HUES48 (cell line): ENCODE measurements at regions not wholly inside any gene's neighbourhood (a gene's known extent, or its start where the extent isn't known, plus 50 kb on each side); places are given as distances from the start of the nearest gene placed in this dataset.
"Not testable (repeated sequence)": the region's sequence is repeated elsewhere in the genome, so short reads cannot be mapped to it uniquely, and the experiment has no call there.

Experiments
- H3K27ac ChIP-seq: one replicate; pipeline ENCODE4 v1.7.0; 2013; ENCODE audit warnings: low read depth, low read length, inconsistent platforms
- H3K27me3 ChIP-seq: 2 replicates; pipeline ENCODE4 v1.6.1; 2013; ENCODE audit warnings: mild to moderate bottlenecking, low read length; ENCODE audit not compliant: control insufficient read depth, insufficient read depth
- H3K36me3 ChIP-seq: 2 replicates; pipeline ENCODE4 v1.6.1; 2013; ENCODE audit warnings: low read length; ENCODE audit not compliant: control insufficient read depth, insufficient read depth
- H3K4me1 ChIP-seq: 2 replicates; pipeline ENCODE4 v1.6.1; 2013; ENCODE audit warnings: mild to moderate bottlenecking, low read length; ENCODE audit not compliant: control insufficient read depth, insufficient read depth
- H3K4me3 ChIP-seq: 2 replicates; pipeline ENCODE4 v1.5.1; 2013; ENCODE audit warnings: mild to moderate bottlenecking, low read depth, low read length
- H3K9ac ChIP-seq: 2 replicates; pipeline ENCODE4 v1.6.1; 2013; ENCODE audit warnings: mild to moderate bottlenecking, low read depth, low read length, moderate library complexity
- H3K9me3 ChIP-seq: 2 replicates; pipeline ENCODE4 v1.6.1; 2013; ENCODE audit warnings: low read length; ENCODE audit not compliant: control insufficient read depth, insufficient read depth

DNA sequence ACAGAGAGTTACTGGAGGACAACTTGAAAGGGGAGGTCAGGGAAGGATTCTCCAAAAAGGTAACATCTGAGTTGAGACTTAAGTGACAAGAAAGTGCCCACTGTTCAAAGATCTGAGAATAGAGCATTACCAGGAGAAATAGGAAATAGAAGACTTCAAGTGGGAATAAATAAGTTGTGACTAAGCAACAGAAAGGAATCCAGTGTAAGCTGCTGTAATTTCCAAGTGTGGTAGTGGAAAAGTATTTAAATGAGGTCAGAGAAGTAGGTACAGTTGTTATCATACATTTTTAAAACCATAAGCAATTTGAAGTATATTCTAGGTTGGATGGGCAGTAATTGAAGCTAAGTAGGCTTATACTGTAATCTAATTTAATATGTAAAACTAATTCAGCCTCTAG lies 211.9 kb downstream of the FBXO8 start:
- H3K4me3 ChIP-seq: no peak overlapping the region
- H3K36me3 ChIP-seq: no peaks in the 10 kb centered on the region
- no peak overlapping the region for H3K27ac ChIP-seq
- H3K9ac ChIP-seq: no peak overlapping the region
- no peaks in the 10 kb centered on the region for H3K4me1 ChIP-seq
- H3K9me3 ChIP-seq: no peaks in the 10 kb centered on the region
- no peaks in the 10 kb centered on the region for H3K27me3 ChIP-seq

DNA sequence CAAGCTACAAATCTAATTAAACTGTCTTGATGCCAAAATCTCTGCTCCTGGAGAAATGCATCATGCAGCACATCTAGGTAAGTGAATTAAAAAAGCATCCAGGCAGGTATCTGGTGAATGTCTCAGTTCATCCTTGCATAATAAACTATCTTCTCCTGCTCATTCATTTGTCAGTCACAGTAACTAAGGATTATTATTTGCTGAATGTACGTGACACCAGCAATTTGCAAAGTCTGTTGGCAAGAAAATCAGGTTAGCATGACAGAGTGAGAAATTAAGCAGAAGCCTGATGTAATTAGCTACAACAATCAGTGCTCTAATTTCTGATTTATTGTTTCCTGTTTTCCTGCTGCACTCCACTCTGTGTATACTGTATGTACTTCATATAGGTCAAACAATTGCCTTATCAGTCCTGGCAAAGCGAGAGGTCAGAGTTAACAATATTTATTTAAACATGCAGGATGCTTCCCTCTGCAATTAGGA lies 213.6 kb downstream of the FBXO8 start:
- no peaks in the 10 kb centered on the region for H3K4me1 ChIP-seq
- H3K36me3 ChIP-seq: no peaks in the 10 kb centered on the region
- H3K27ac ChIP-seq: no peak overlapping the region
- H3K9ac ChIP-seq: no peak overlapping the region
- no peaks in the 10 kb centered on the region for H3K27me3 ChIP-seq
- H3K9me3 ChIP-seq: no peaks in the 10 kb centered on the region
- H3K4me3 ChIP-seq: no peak overlapping the region

DNA sequence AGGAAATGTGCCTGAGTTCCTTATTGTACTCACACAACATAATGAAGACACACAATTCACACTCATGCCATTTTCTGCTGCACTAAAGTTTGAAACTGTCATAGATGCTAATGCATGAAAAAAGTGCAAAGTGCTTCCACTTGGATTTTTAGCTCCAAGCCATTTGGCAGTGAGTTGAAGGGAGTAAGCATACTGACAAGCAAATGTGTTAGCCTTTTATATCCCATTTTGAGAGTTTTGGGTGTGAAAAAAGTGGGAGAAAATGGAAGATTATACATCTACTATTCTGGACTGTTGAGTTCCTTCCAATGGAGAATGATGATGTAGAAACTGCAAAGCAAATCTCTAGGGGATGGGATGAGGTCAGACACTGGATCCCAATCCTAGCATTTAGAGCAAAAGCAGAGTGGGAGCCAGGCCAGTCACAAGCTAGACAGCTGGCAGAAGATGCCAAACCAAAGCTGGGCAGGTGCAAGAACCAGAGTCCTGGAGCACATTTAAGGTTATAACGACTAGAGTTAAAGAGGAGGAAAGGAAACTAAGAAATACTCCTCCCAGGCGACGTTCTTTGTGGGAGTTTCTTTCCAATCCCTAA lies 216.8 kb downstream of the FBXO8 start:
- no peak overlapping the region for H3K9ac ChIP-seq
- H3K27ac ChIP-seq: no peak overlapping the region
- H3K4me1 ChIP-seq: no peaks in the 10 kb centered on the region
- H3K4me3 ChIP-seq: no peak overlapping the region
- no peaks in the 10 kb centered on the region for H3K36me3 ChIP-seq
- H3K27me3 ChIP-seq: no peaks in the 10 kb centered on the region
- H3K9me3 ChIP-seq: no peaks in the 10 kb centered on the region

DNA sequence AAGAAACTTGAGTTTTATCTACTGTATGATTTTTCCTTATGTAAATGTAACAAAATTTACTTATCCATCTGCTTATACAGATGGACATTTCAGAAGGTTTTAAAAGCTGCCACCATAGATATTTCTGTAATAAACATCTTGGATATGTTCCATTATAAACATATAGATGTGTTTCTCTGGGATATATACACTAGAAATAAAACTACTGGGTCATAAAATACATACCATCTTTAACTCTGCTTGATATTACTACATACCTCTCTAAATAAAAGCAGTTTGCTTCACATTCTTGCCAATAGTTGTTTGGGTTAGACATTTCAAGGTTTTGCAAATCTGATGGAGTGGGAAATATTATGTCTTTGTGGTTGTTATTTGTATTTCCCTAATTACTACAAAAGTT lies 220.6 kb downstream of the FBXO8 start:
- Histone ChIP-seq H3K4me3 (no peak overlapping the region), H3K9me3 (no peaks in the 10 kb centered on the region), H3K36me3 (no peaks in the 10 kb centered on the region), H3K4me1 (no peaks in the 10 kb centered on the region), H3K27me3 (no peaks in the 10 kb centered on the region), H3K27ac (no peak overlapping the region), H3K9ac (no peak overlapping the region)

DNA sequence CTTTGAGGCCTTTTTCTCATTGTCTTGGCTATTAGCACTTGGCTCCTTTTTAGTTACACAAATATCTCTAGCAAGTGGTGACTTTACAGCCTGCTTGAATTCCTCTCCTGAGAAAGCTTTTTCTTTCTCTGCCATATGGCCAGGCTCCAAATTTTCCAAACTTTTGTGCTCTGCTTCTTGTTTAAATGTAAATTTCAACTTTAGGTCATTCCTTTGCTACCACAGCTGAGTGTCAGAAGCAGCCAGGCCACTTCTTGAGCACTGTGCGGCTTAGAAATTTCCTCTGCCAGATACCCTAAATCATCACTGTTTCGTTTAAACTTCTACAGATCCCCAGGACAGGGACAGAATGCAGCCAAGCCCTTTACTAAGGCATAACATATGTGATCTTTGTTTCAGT lies 222.4 kb downstream of the FBXO8 start:
- no peaks in the 10 kb centered on the region for H3K4me1 ChIP-seq
- no peaks in the 10 kb centered on the region for H3K36me3 ChIP-seq
- H3K9ac ChIP-seq: no peak overlapping the region
- no peak overlapping the region for H3K27ac ChIP-seq
- H3K27me3 ChIP-seq: no peaks in the 10 kb centered on the region
- no peak overlapping the region for H3K4me3 ChIP-seq
- no peaks in the 10 kb centered on the region for H3K9me3 ChIP-seq

DNA sequence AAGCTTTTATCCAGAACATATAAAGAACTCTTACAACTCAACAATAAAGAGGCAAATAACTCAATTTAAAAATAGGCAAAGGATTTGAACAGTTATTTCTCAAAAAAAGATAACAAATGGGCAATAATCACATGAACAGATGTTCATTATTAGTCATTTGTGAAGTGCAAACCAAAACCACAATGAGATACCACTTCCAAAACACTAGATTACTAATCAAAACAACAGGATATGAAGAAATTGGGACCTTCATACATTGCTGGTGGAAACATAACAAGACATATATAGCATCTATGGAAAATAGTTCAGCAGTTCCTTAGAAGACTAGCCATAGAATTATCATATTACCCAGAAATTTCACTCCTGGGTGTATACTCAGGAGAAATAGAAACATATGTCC lies 224.6 kb downstream of the FBXO8 start:
- H3K4me1 ChIP-seq: no peaks in the 10 kb centered on the region
- no peaks in the 10 kb centered on the region for H3K36me3 ChIP-seq
- no peak overlapping the region for H3K27ac ChIP-seq
- H3K4me3 ChIP-seq: no peak overlapping the region
- no peaks in the 10 kb centered on the region for H3K27me3 ChIP-seq
- no peaks in the 10 kb centered on the region for H3K9me3 ChIP-seq
- H3K9ac ChIP-seq: no peak overlapping the region

DNA sequence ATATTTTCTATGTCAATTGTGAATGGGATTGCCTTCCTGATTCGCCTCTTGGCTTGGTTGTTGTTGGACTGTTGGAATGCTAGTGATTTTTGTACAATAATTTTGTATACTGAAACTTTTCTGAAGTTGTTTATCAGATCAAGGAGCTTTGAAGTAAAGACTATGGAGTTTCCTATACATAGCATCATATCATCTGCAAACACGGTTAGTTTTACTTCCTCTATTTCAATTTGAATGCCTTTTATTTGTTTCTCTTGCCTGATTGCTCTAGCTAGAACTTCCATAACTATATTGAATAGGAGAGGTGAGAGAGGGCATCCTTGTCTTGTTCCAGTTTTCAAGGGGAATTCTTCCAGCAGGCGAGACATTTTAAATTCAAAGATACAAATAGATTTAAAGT lies 226.5 kb downstream of the FBXO8 start:
- H3K27me3 ChIP-seq: no peaks in the 10 kb centered on the region
- no peak overlapping the region for H3K27ac ChIP-seq
- H3K9ac ChIP-seq: no peak overlapping the region
- H3K4me1 ChIP-seq: no peaks in the 10 kb centered on the region
- H3K9me3 ChIP-seq: no peaks in the 10 kb centered on the region
- no peak overlapping the region for H3K4me3 ChIP-seq
- H3K36me3 ChIP-seq: no peaks in the 10 kb centered on the region

DNA sequence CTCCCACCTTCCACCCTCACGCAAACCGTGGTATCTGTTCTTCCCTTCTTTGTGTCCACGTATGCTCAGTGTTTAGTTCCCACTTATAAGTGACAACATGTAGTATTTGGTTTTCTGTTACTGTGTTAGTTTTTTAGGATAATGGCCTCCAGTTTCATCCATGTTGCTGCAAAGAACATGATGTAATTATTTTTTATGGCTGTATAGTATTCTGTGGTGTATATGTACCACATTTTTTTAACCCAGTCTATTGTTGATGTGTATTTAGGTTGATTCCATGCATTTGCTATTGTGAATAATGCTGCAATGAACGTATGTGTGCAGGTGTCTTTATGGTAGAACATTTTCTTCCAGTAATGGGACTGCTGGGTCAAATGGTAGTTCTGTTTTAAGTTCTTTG lies 228.1 kb downstream of the FBXO8 start:
- Histone ChIP-seq H3K9me3 (no peaks in the 10 kb centered on the region), H3K4me3 (no peak overlapping the region), H3K36me3 (no peaks in the 10 kb centered on the region), H3K4me1 (no peaks in the 10 kb centered on the region), H3K27me3 (no peaks in the 10 kb centered on the region), H3K27ac (no peak overlapping the region), H3K9ac (no peak overlapping the region)

DNA sequence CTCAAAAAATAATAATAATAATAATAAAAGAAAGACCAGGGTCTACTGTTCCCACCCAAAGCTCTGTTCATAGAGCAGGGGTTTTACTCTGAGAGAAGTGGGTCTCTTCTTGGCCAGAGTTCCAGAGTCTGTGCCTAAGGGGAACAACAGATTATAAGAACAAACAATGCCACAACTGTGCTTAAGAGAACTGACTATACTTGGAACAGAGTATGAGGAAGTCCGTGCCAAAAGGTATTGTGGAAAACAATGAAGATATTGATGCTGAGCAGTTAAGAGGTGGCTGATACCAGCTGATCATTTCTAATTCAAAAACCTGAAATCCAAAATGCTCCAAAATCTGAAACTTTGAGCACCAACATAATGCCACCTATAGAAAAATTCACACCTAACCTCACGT lies 229.6 kb downstream of the FBXO8 start:
- H3K4me3 ChIP-seq: no peak overlapping the region
- no peaks in the 10 kb centered on the region for H3K4me1 ChIP-seq
- H3K9me3 ChIP-seq: no peaks in the 10 kb centered on the region
- no peaks in the 10 kb centered on the region for H3K36me3 ChIP-seq
- no peak overlapping the region for H3K27ac ChIP-seq
- H3K9ac ChIP-seq: no peak overlapping the region
- no peaks in the 10 kb centered on the region for H3K27me3 ChIP-seq

DNA sequence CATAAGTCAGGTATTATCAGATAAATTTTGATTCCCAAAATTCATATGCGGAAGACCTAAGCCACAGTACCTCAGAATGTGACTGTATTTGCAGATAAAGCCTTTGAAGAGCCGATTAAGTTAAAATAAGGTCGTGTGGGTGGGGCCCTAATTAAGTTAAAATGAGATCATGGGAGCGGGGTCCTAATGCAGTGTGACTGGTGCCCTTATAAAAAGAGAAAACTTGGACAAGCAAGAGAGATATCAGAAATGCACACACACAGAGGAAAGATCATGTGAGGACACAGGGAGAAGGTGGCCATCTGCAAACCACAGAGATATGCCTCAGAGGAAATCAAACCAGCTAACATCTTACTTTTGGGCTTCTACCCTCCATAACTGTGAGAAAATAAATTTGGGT lies 236.1 kb downstream of the FBXO8 start:
- H3K4me1 ChIP-seq: peaks cover 11% of the 10 kb centered on the region; the same call in 1 of the 2 replicates
- no peaks in the 10 kb centered on the region for H3K27me3 ChIP-seq
- no peak overlapping the region for H3K27ac ChIP-seq
- H3K9me3 ChIP-seq: no peaks in the 10 kb centered on the region
- H3K4me3 ChIP-seq: no peak overlapping the region
- no peak overlapping the region for H3K9ac ChIP-seq
- H3K36me3 ChIP-seq: no peaks in the 10 kb centered on the region

DNA sequence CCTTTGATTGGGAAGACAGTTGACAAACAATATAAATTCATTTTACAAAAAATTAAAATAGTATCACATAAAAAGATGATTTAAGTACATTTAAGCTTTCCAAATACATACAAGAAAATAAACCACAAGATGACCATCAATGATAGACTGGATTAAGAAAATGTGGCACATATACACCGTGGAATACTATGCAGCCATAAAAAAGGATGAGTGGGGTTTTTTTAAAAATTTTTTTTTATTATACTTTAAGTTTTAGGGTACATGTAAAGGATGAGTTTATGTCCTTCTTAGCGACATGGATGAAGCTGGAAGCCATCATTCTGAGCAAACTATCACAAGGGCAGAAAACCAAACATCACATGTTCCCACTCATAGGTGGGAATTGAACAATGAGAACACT lies 237.6 kb downstream of the FBXO8 start:
- H3K9me3 ChIP-seq, H3K4me3 ChIP-seq, H3K36me3 ChIP-seq, H3K27me3 ChIP-seq, H3K9ac ChIP-seq, H3K27ac ChIP-seq: not testable (repeated sequence)
- peaks cover 27% of the 10 kb centered on the region for H3K4me1 ChIP-seq

DNA sequence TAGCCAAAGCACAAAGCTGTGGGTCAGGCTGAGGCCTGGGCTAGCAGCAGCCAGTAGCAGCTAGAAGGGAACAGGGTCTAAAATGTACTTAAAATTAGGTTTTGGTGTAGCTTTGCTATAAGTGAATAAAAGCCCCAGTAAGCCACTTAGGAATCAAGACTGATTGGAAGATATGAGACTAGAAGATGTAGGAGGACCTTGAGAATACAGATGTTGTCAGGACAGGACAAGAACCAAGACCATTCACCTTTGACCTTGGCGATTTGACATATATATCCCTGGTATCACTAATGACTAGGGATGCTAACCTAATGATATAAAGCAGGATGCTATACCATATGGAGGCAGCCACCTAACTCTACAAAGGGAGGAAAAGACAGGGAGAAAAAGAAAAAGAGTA lies 238.1 kb downstream of the FBXO8 start:
- H3K4me1 ChIP-seq: peaks cover 31% of the 10 kb centered on the region

More for the DNA sequence above, 238.1 kb downstream of the FBXO8 start:
- H3K9me3 ChIP-seq: no peaks in the 10 kb centered on the region
- H3K27ac ChIP-seq: no peak overlapping the region
- no peaks in the 10 kb centered on the region for H3K36me3 ChIP-seq
- H3K4me3 ChIP-seq: no peak overlapping the region
- H3K9ac ChIP-seq: no peak overlapping the region
- H3K27me3 ChIP-seq: no peaks in the 10 kb centered on the region
